ENCODE measurements at regions not wholly inside any gene's neighbourhood (a gene's known extent, or its start where the extent isn't known, plus 50 kb on each side); places are given as distances from the start of the nearest gene placed in this dataset.
"Not testable (repeated sequence)": the region's sequence is repeated elsewhere in the genome, so short reads cannot be mapped to it uniquely, and the experiment has no call there.

- in situ Hi-C loops (cut with MboI; ENCODE audit: low pct_unique_long_range_greater_than_20kb, low sequenced_read_pairs), result not testable (repeated sequence)
Measured at GRCh38 chr3:147245638-147246037, 160.7 kb downstream of the ZIC4 start.

GRCh38 chr3:147245022-147245421 is 161.3 kb downstream of the ZIC4 start:
- in situ Hi-C loops (cut with MboI; ENCODE audit: low pct_unique_long_range_greater_than_20kb, low sequenced_read_pairs); DNase-seq: not testable (repeated sequence)

More at GRCh38 chr3:147245638-147246037, 160.7 kb downstream of the ZIC4 start:
- DNase-seq, result not testable (repeated sequence)

- no peak for DNase-seq
- in situ Hi-C loops (cut with MboI; ENCODE audit: low pct_unique_long_range_greater_than_20kb, low sequenced_read_pairs), result no loop called here
Measured at GRCh38 chr3:147244397-147244796, 161.9 kb downstream of the ZIC4 start.

- in situ Hi-C loops (cut with MboI; ENCODE audit: low pct_unique_long_range_greater_than_20kb, low sequenced_read_pairs), result no loop called here
- no peak for DNase-seq
Measured at GRCh38 chr3:147240581-147240980, 165.8 kb downstream of the ZIC4 start.

GRCh38 chr3:147237991-147238390 is 168.4 kb downstream of the ZIC4 start:
- in situ Hi-C loops (cut with MboI; ENCODE audit: low pct_unique_long_range_greater_than_20kb, low sequenced_read_pairs), result no loop called here
- DNase-seq, result no peak

GRCh38 chr3:147231980-147232379 is 174.4 kb downstream of the ZIC4 start:
- in situ Hi-C loops (cut with MboI; ENCODE audit: low pct_unique_long_range_greater_than_20kb, low sequenced_read_pairs); DNase-seq: not testable (repeated sequence)

GRCh38 chr3:147231111-147231510 is 175.2 kb downstream of the ZIC4 start:
- in situ Hi-C loops (cut with MboI; ENCODE audit: low pct_unique_long_range_greater_than_20kb, low sequenced_read_pairs), result no loop called here
- DNase-seq, result no peak

- no peak for DNase-seq
- in situ Hi-C loops (cut with MboI; ENCODE audit: low pct_unique_long_range_greater_than_20kb, low sequenced_read_pairs), result no loop called here
Measured at GRCh38 chr3:147222291-147222690, 184.1 kb downstream of the ZIC4 start.

GRCh38 chr3:147218965-147219364 is 187.4 kb downstream of the ZIC4 start:
- in situ Hi-C loops (cut with MboI; ENCODE audit: low pct_unique_long_range_greater_than_20kb, low sequenced_read_pairs), result no loop called here
- no peak for DNase-seq

GRCh38 chr3:147216143-147216673 is 190.1 kb downstream of the ZIC4 start:
- in situ Hi-C loops (cut with MboI; ENCODE audit: low pct_unique_long_range_greater_than_20kb, low sequenced_read_pairs), result no loop called here
- DNase-seq, result no peak

- no peak for DNase-seq
- in situ Hi-C loops (cut with MboI; ENCODE audit: low pct_unique_long_range_greater_than_20kb, low sequenced_read_pairs), result no loop called here
Measured at GRCh38 chr3:147215660-147216059, 190.7 kb downstream of the ZIC4 start.

GRCh38 chr3:147213633-147214032 is 192.7 kb downstream of the ZIC4 start:
- in situ Hi-C loops (cut with MboI; ENCODE audit: low pct_unique_long_range_greater_than_20kb, low sequenced_read_pairs), result no loop called here
- no peak for DNase-seq

- in situ Hi-C loops (cut with MboI; ENCODE audit: low pct_unique_long_range_greater_than_20kb, low sequenced_read_pairs), result no loop called here
- DNase-seq, result no peak
Measured at GRCh38 chr3:147210676-147211075, 195.7 kb downstream of the ZIC4 start.

GRCh38 chr3:147201086-147201485 is 205.3 kb downstream of the ZIC4 start:
- in situ Hi-C loops (cut with MboI; ENCODE audit: low pct_unique_long_range_greater_than_20kb, low sequenced_read_pairs), result no loop called here
- DNase-seq, result no peak

GRCh38 chr3:147200545-147200944 is 205.8 kb downstream of the ZIC4 start:
- in situ Hi-C loops (cut with MboI; ENCODE audit: low pct_unique_long_range_greater_than_20kb, low sequenced_read_pairs), result no loop called here
- no peak for DNase-seq

GRCh38 chr3:147197739-147198138 is 208.6 kb downstream of the ZIC4 start:
- no peak for DNase-seq
- in situ Hi-C loops (cut with MboI; ENCODE audit: low pct_unique_long_range_greater_than_20kb, low sequenced_read_pairs), result no loop called here

GRCh38 chr3:147195887-147196286 is 210.5 kb downstream of the ZIC4 start:
- in situ Hi-C loops (cut with MboI; ENCODE audit: low pct_unique_long_range_greater_than_20kb, low sequenced_read_pairs), result no loop called here

GRCh38 chr3:147191795-147192385 is 214.5 kb downstream of the ZIC4 start:
- DNase-seq, result peak; percentile 53

More at GRCh38 chr3:147195887-147196286, 210.5 kb downstream of the ZIC4 start:
- no peak for DNase-seq

GRCh38 chr3:147189016-147189415 is 217.3 kb downstream of the ZIC4 start:
- DNase-seq, result no peak
- in situ Hi-C loops (cut with MboI; ENCODE audit: low pct_unique_long_range_greater_than_20kb, low sequenced_read_pairs), result no loop called here

More at GRCh38 chr3:147191795-147192385, 214.5 kb downstream of the ZIC4 start:
- in situ Hi-C loops (cut with MboI; ENCODE audit: low pct_unique_long_range_greater_than_20kb, low sequenced_read_pairs), result no loop called here

GRCh38 chr3:147187687-147188086 is 218.7 kb downstream of the ZIC4 start:
- in situ Hi-C loops (cut with MboI; ENCODE audit: low pct_unique_long_range_greater_than_20kb, low sequenced_read_pairs), result no loop called here

GRCh38 chr3:147185781-147186180 is 220.6 kb downstream of the ZIC4 start:
- no peak for DNase-seq
- in situ Hi-C loops (cut with MboI; ENCODE audit: low pct_unique_long_range_greater_than_20kb, low sequenced_read_pairs), result no loop called here

More at GRCh38 chr3:147187687-147188086, 218.7 kb downstream of the ZIC4 start:
- no peak for DNase-seq

All from KBM-7 (cell line).